GM12864 (cell line): ENCODE measurements at regions not wholly inside any gene's neighbourhood (a gene's known extent, or its start where the extent isn't known, plus 50 kb on each side); places are given as distances from the start of the nearest gene placed in this dataset.
A peak's percentile ranks its signal among the peaks of the same experiment; 100 is the strongest.

Experiments
- DNase-seq: peaks from one replicate; pipeline ENCODE4 v3.0.0-alpha.2; 2011; ENCODE audit warnings: low read depth
- H3K4me3 ChIP-seq: 2 replicates; pipeline ENCODE4 v1.5.1; 2011; ENCODE audit warnings: mild to moderate bottlenecking, low read depth, low read length, control low read depth
- CTCF ChIP-seq: IDR thresholded peaks from 2 replicates; pipeline ENCODE4 v1.5.1; 2011; ENCODE audit warnings: low read depth, mild to moderate bottlenecking, moderate library complexity, low read length, control low read depth, inconsistent platforms; ENCODE audit errors: missing control alignments

GRCh38 chr4:128379860-128380259 lies 92.2 kb upstream of the PGRMC2 start:
- peak; percentile 62 for TF ChIP-seq CTCF
- DNase-seq, result no peak
- H3K4me3 ChIP-seq, result no peak overlapping the region

- no peak overlapping the region for H3K4me3 ChIP-seq
- no peak for TF ChIP-seq CTCF
- DNase-seq, result no peak
Observed at GRCh38 chr4:128378668-128379067, 91.1 kb upstream of the PGRMC2 start.

DNA sequence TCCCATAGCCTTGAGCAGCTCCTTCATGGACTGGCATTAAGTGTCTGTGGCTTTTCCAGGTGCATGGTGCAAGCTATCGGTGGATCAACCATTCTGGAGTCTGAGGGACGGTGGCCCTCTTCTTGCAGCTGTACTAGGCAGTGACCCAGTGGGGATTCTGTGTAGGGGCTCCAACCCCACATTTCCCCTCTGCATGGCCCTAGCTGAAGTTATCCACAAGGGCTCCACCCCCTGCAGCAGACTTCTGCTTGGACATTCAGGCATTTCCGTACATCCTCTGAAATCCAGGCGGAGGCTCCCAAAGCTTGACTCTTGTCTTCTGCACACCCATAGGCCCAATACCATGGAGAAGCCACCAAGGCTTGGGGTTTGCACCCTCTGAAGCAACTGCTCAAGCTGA lies 89.3 kb upstream of the PGRMC2 start:
- DNase-seq, result no peak
- TF ChIP-seq CTCF, result no peak
- no peak overlapping the region for H3K4me3 ChIP-seq

- no peak for DNase-seq
- TF ChIP-seq CTCF, result no peak
- no peak overlapping the region for H3K4me3 ChIP-seq
Observed at GRCh38 chr4:128376303-128376702, 88.7 kb upstream of the PGRMC2 start.

DNA sequence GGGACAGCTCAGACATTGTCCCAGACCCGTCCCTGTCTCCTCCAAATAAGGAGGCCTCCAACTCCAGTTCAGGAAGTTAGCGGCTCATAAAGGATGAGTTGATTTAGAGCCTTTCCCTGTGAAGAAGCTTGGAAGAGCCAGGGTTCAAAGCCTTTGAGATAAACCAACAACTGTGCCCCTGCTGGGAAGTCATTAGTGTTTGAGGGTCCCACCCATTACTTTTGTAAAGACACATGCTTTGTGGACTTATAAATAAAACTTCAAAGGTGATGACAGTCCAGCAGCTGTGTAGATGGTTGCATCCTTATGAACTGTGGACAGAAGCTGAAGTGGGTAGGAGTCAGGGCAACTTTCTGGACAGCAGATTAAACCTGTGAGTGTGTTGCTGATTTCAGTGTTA lies 86.0 kb upstream of the PGRMC2 start:
- no peak for TF ChIP-seq CTCF
- DNase-seq, result no peak
- H3K4me3 ChIP-seq, result no peak overlapping the region

DNA sequence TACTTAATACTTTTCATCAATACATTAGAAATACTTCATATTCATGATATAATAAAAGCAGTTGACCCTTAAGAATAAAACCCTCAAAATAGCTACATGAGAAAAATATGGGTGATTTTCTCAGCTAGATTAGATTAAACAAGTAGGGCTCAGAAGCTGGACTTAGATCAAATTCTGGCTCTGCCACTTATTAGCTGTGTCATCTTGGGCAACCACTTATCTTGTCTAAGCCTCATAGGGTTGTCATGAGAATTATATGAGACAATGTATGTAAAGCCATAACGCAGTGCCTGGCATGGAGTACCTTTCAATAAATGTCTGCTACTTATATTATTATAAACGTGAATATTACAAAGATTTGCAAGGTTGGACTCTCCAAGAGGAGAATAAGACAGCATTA lies 84.3 kb upstream of the PGRMC2 start:
- TF ChIP-seq CTCF, result no peak
- no peak overlapping the region for H3K4me3 ChIP-seq
- no peak for DNase-seq

GRCh38 chr4:128371001-128371777 lies 83.6 kb upstream of the PGRMC2 start:
- no peak for TF ChIP-seq CTCF

More at GRCh38 chr4:128371001-128371777, 83.6 kb upstream of the PGRMC2 start:
- DNase-seq, result no peak
- no peak overlapping the region for H3K4me3 ChIP-seq
